HG03025 (cell line): ENCODE measurements at regions not wholly inside any gene's neighbourhood (a gene's known extent, or its start where the extent isn't known, plus 50 kb on each side); places are given as distances from the start of the nearest gene placed in this dataset.
"Not testable (repeated sequence)": the region's sequence is repeated elsewhere in the genome, so short reads cannot be mapped to it uniquely, and the experiment has no call there.

Source experiments
- ATAC-seq: cut with Tn5 transposase; IDR thresholded peaks from one replicate; pipeline ENCODE4 v1.9.1; 2021; ENCODE audit warnings: mild to moderate bottlenecking, moderate library complexity; ENCODE audit not compliant: unreplicated experiment, low FRiP score

GRCh38 chr18:40159141-40160017, 1795.7 kb upstream of the PIK3C3 start:
- no peak for ATAC-seq

GRCh38 chr18:40157120-40157519, 1797.9 kb upstream of the PIK3C3 start:
- no peak for ATAC-seq

- ATAC-seq: no peak
Measured at GRCh38 chr18:40152859-40153258, 1802.2 kb upstream of the PIK3C3 start.

- no peak for ATAC-seq
Measured at GRCh38 chr18:40148960-40149359, 1806.1 kb upstream of the PIK3C3 start.

GRCh38 chr18:40133253-40133652, 1821.8 kb upstream of the PIK3C3 start:
- no peak for ATAC-seq

- ATAC-seq: not testable (repeated sequence)
Measured at GRCh38 chr18:40132438-40132837, 1822.6 kb upstream of the PIK3C3 start.

GRCh38 chr18:40124107-40124506, 1830.9 kb upstream of the PIK3C3 start:
- ATAC-seq: no peak

- ATAC-seq: no peak
Measured at GRCh38 chr18:40120796-40121391, 1834.1 kb upstream of the PIK3C3 start.

GRCh38 chr18:40120356-40120755, 1834.7 kb upstream of the PIK3C3 start:
- no peak for ATAC-seq

- not testable (repeated sequence) for ATAC-seq
Measured at GRCh38 chr18:40119581-40119980, 1835.5 kb upstream of the PIK3C3 start.

- no peak for ATAC-seq
Measured at GRCh38 chr18:40110455-40110854, 1844.6 kb upstream of the PIK3C3 start.

GRCh38 chr18:40109252-40110049, 1845.6 kb upstream of the PIK3C3 start:
- ATAC-seq: no peak

GRCh38 chr18:40108596-40108995, 1846.4 kb upstream of the PIK3C3 start:
- ATAC-seq: no peak

GRCh38 chr18:40102903-40103302, 1852.1 kb upstream of the PIK3C3 start:
- no peak for ATAC-seq

GRCh38 chr18:40099641-40100040, 1855.4 kb upstream of the PIK3C3 start:
- no peak for ATAC-seq

- no peak for ATAC-seq
Measured at GRCh38 chr18:40096675-40097074, 1858.4 kb upstream of the PIK3C3 start.

GRCh38 chr18:40094441-40094840, 1860.6 kb upstream of the PIK3C3 start:
- no peak for ATAC-seq

- ATAC-seq: no peak
Measured at GRCh38 chr18:40088130-40088529, 1866.9 kb upstream of the PIK3C3 start.

- no peak for ATAC-seq
Measured at GRCh38 chr18:40079786-40080185, 1875.2 kb upstream of the PIK3C3 start.

- ATAC-seq: no peak
Measured at GRCh38 chr18:40075616-40076015, 1879.4 kb upstream of the PIK3C3 start.

GRCh38 chr18:40072761-40073160, 1882.3 kb upstream of the PIK3C3 start:
- ATAC-seq: no peak
